Upper lobe of left lung (tissue), 6 donors: ENCODE measurements at regions not wholly inside any gene's neighbourhood (a gene's known extent, or its start where the extent isn't known, plus 50 kb on each side); places are given as distances from the start of the nearest gene placed in this dataset.

Experiments
- ATAC-seq, 2 donors: fragments of 200-7000 bp; cut with Tn5 transposase; one replicate each; pipeline ENCODE4 v1.9.1; 2022; ENCODE audit warnings: mild to moderate bottlenecking in 2 of 2, moderate library complexity in 2 of 2; ENCODE audit not compliant: low FRiP score in 2 of 2
- DNase-seq, 2 donors: peaks; one replicate each; pipeline ENCODE4 v3.0.0-alpha.2; 2019 to 2020
- H3K27ac ChIP-seq, 4 donors: fragments of 200-600 bp; sonication (generic); one replicate each; pipeline ENCODE4 v1.5.1; 2016 to 2019
- H3K27me3 ChIP-seq, 4 donors: fragments of 200-600 bp; sonication (generic); one replicate each; pipeline ENCODE4 v1.5.1; 2017 to 2019
- H3K36me3 ChIP-seq, 4 donors: fragments of 200-600 bp; sonication (generic); one replicate each; pipeline ENCODE4 v1.5.1; 2016 to 2019
- H3K4me1 ChIP-seq, 4 donors: fragments of 200-600 bp; sonication (generic); one replicate each; pipeline ENCODE4 v1.5.1; 2018 to 2019
- H3K4me3 ChIP-seq, 4 donors: fragments of 200-600 bp; sonication (generic); one replicate each; pipeline ENCODE4 v1.5.1; 2017 to 2019; ENCODE audit warnings: mild to moderate bottlenecking in 2 of 4, moderate library complexity in 1 of 4
- H3K9me3 ChIP-seq, 4 donors: fragments of 200-600 bp; sonication (generic); one replicate each; pipeline ENCODE4 v1.5.1; 2018 to 2019
- EP300 ChIP-seq, 4 donors: sonication (generic); formaldehyde crosslinking; IDR thresholded peaks; one replicate each; pipeline ENCODE4 v1.5.1; 2017; ENCODE audit warnings: antibody characterized with exemption in 4 of 4, control low read depth in 2 of 4
- POLR2A ChIP-seq, 4 donors: fragments of 450-650 bp; IDR thresholded peaks; one replicate each; pipeline ENCODE4 v1.5.1; 2016 to 2017; ENCODE audit warnings: antibody characterized with exemption in 4 of 4, mild to moderate bottlenecking in 2 of 4
- POLR2AphosphoS5 ChIP-seq, 2 donors: sonication (generic); formaldehyde crosslinking; IDR thresholded peaks; one replicate each; pipeline ENCODE4 v1.5.1; 2017; ENCODE audit warnings: antibody characterized with exemption in 2 of 2
- WGBS, 2 donors: methylation state at CpG; one replicate each; pipeline ENCODE4 v1.1.5; 2017 to 2018; 5-methylcytosine and 5-hydroxymethylcytosine counted together
- TF ChIP-seq, protein P1 (sequence below), 6 experiments: fragments of 450-650 bp in 4 of 6; fragments of 200-600 bp in 2 of 6; sonication (generic) in 2 of 6; IDR thresholded peaks; one replicate each; pipeline ENCODE4 v1.5.1; 2016 to 2019; ENCODE audit warnings: antibody characterized with exemption in 6 of 6
- donor health status: DM: no; HTN: no; CAD: no; lungs with moderate emphysema.
- donor health status: DM: no; HTN: yes; CAD: no; lungs with severe emphysema.

DNA sequence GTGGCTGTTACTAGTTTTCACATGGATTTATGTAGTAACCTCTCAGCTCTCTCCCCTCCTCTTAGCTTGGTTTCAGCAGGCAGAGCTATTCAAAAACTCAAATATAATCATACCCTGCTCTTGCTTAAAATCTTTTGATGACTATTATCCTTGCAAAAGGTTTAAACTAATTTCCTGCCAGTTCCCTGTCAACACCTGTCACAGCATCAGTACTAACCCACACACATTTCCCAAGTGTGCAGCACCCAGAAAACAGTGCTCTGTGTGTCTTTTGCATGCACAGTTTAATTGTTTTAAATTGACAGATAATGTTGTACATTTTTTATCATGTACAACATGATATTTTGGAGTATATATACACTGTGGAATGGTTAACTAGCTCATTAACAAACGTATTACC is 202.0 kb downstream of the PAPSS1 start:
- no peaks in the 10 kb centered on the region for H3K4me1 ChIP-seq
- no peaks in the 10 kb centered on the region for H3K27me3 ChIP-seq
- WGBS, 2 donors, result 62 to 63% methylated on average over 1 of the region's 1 CpG
- H3K36me3 ChIP-seq, result no peaks in the 10 kb centered on the region
- H3K9me3 ChIP-seq, result peaks cover 0 to 9% (median 0%) of the 10 kb centered on the region in 4 donors
- no peak overlapping the region for H3K27ac ChIP-seq
- DNase-seq (no peak), ATAC-seq (no peak)
- H3K4me3 ChIP-seq, result no peak overlapping the region
- TF ChIP-seq POLR2A (IDR thresholded peaks at IDR 0.05), result no peak
- no peak for TF ChIP-seq POLR2AphosphoS5 (IDR thresholded peaks at IDR 0.05)
- no peak for TF ChIP-seq EP300 (IDR thresholded peaks at IDR 0.05)
- TF ChIP-seq, protein P1, sequence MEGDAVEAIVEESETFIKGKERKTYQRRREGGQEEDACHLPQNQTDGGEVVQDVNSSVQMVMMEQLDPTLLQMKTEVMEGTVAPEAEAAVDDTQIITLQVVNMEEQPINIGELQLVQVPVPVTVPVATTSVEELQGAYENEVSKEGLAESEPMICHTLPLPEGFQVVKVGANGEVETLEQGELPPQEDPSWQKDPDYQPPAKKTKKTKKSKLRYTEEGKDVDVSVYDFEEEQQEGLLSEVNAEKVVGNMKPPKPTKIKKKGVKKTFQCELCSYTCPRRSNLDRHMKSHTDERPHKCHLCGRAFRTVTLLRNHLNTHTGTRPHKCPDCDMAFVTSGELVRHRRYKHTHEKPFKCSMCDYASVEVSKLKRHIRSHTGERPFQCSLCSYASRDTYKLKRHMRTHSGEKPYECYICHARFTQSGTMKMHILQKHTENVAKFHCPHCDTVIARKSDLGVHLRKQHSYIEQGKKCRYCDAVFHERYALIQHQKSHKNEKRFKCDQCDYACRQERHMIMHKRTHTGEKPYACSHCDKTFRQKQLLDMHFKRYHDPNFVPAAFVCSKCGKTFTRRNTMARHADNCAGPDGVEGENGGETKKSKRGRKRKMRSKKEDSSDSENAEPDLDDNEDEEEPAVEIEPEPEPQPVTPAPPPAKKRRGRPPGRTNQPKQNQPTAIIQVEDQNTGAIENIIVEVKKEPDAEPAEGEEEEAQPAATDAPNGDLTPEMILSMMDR (IDR thresholded peaks at IDR 0.05), result no peak

DNA sequence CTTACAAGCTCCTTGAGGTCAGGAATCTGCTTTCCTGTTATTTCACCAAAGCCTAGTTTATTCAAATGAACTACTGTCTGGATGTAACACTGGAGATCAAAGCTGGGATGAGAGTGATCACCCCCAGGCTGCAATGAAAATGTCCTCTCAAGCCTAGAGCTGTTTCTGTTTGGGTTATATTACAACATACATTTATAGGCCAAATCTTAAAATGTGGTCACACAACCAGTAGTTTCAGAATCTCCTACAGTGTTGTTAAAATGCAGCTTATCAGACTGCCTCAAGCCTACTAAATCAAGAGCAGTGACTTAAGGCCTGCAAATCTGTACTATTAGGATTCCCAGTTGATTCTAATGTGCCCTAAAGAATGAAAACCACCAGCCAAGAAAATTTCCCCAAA is 207.5 kb downstream of the PAPSS1 start:
- Histone ChIP-seq H3K27me3 (no peaks in the 10 kb centered on the region), H3K27ac (no peak overlapping the region), H3K4me1 (no peaks in the 10 kb centered on the region), H3K9me3 (peaks cover 0 to 9% (median 0%) of the 10 kb centered on the region in 4 donors), H3K4me3 (no peak overlapping the region), H3K36me3 (no peaks in the 10 kb centered on the region)
- no peak for DNase-seq
- ATAC-seq, result no peak
- TF ChIP-seq POLR2AphosphoS5 (IDR thresholded peaks at IDR 0.05) (no peak), POLR2A (IDR thresholded peaks at IDR 0.05) (no peak), EP300 (IDR thresholded peaks at IDR 0.05) (no peak)

DNA sequence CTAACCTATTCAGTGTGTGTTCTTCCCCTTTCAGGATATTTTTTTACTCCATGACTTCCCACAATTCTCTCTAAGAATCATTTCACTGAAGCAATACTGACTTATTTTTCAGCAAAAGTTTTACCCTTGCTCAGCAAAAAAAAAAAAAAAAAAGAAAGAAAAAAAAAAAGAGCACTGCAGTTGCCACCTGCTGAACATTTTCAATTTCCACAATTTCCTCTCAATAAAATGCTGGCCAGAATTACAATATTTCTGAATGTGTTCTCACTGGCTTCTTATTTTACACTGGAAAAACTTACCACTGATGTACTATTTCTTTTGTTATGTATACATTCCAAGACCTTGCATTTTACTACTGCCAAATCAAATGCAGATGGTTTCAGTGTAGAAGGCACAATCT is 210.4 kb downstream of the PAPSS1 start:
- Histone ChIP-seq H3K36me3 (no peaks in the 10 kb centered on the region), H3K4me1 (no peaks in the 10 kb centered on the region), H3K4me3 (no peak overlapping the region), H3K9me3 (no peaks in the 10 kb centered on the region), H3K27me3 (no peaks in the 10 kb centered on the region), H3K27ac (no peak overlapping the region)
- no peak for DNase-seq
- no peak for ATAC-seq
- TF ChIP-seq, protein P1 (IDR thresholded peaks at IDR 0.05), result no peak
- TF ChIP-seq POLR2AphosphoS5 (IDR thresholded peaks at IDR 0.05) (no peak), POLR2A (IDR thresholded peaks at IDR 0.05) (no peak), EP300 (IDR thresholded peaks at IDR 0.05) (no peak)

DNA sequence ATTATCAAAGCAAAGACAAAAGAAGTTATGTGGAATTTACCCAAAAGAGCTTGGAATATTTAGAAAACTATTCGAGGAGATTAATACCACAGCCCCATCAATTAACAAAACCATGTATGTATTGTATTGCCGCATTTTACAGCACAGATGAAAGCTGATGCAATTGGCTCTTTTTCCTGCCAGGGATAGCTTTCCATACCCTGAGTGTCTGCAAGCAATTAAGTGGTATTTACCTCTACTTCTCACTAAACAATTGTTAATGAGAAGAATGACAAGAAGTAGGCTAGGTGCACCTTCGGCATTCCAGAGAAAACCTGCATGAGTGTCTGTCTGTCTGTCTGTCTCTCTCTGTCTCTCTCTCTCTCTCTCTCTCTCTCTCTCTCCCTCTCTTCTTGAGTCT is 219.5 kb downstream of the PAPSS1 start:
- ATAC-seq (no peak), DNase-seq (no peak)
- no peaks in the 10 kb centered on the region for H3K4me1 ChIP-seq
- H3K27me3 ChIP-seq, result no peaks in the 10 kb centered on the region
- H3K9me3 ChIP-seq, result no peaks in the 10 kb centered on the region
- no peak overlapping the region for H3K27ac ChIP-seq
- H3K36me3 ChIP-seq, result no peaks in the 10 kb centered on the region
- 86 to 88% methylated on average over 3 of the region's 3 CpGs for WGBS, 2 donors
- no peak overlapping the region for H3K4me3 ChIP-seq
- TF ChIP-seq EP300 (IDR thresholded peaks at IDR 0.05) (no peak), POLR2A (IDR thresholded peaks at IDR 0.05) (no peak), POLR2AphosphoS5 (IDR thresholded peaks at IDR 0.05) (no peak)
- TF ChIP-seq, protein P1 (IDR thresholded peaks at IDR 0.05), result no peak

DNA sequence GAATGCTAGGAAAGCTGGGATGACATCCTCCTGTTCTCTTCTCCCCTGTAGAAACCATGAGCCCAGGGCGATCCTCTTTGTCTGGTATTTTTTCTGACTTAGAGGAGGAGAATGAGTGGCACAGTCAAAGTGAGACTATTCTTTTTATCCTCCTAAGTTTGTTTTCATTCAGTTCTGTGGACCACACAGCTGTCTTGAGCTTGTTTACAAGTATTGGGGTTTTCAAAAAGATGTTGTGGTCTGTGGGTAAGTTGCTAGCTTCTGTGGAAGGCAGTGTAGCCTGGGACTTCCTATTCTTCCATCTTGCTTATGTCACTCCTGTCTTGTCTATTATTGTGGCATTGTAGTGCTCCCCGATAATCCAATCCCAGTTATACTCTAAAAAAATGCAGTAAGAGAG is 223.0 kb downstream of the PAPSS1 start:
- peaks cover 0 to 5% (median 2%) of the 10 kb centered on the region in 4 donors for H3K4me1 ChIP-seq
- no peak for DNase-seq
- 44 to 56% methylated on average over 2 of the region's 2 CpGs for WGBS, 2 donors
- H3K9me3 ChIP-seq, result no peaks in the 10 kb centered on the region
- H3K27me3 ChIP-seq, result no peaks in the 10 kb centered on the region
- ATAC-seq, result no peak
- no peak overlapping the region for H3K4me3 ChIP-seq
- TF ChIP-seq POLR2A (IDR thresholded peaks at IDR 0.05), result no peak
- TF ChIP-seq, protein P1 (IDR thresholded peaks at IDR 0.05), result no peak
- no peak for TF ChIP-seq EP300 (IDR thresholded peaks at IDR 0.05)
- no peak for TF ChIP-seq POLR2AphosphoS5 (IDR thresholded peaks at IDR 0.05)
- H3K36me3 ChIP-seq, result no peaks in the 10 kb centered on the region
- H3K27ac ChIP-seq, result no peak overlapping the region
